RWPE2 (cell line): ENCODE measurements at regions not wholly inside any gene's neighbourhood (a gene's known extent, or its start where the extent isn't known, plus 50 kb on each side); places are given as distances from the start of the nearest gene placed in this dataset.

ENCODE experiments used
- ATAC-seq: fragments of 200-7000 bp; cut with Tn5 transposase; 3 replicates; pipeline ENCODE4 v1.9.1; 2021; ENCODE audit warnings: low read depth
- DNase-seq: peaks from one replicate; pipeline ENCODE4 v3.0.0-alpha.2; 2020; ENCODE audit warnings: low spot score
- H3K27ac ChIP-seq: fragments of 450-650 bp; 2 replicates; pipeline ENCODE4 v1.5.1; 2017; ENCODE audit warnings: mild to moderate bottlenecking; ENCODE audit not compliant: poor library complexity, severe bottlenecking
- H3K27me3 ChIP-seq: fragments of 250-450 bp; sonication (Bioruptor Pico); 2 replicates; pipeline ENCODE4 v1.5.1; 2021; ENCODE audit warnings: mild to moderate bottlenecking, moderate library complexity; ENCODE audit not compliant: insufficient read depth, poor library complexity, severe bottlenecking
- H3K36me3 ChIP-seq: fragments of 250-450 bp; sonication (Bioruptor Pico); 2 replicates; pipeline ENCODE4 v1.5.1; 2020; ENCODE audit warnings: low read depth, mild to moderate bottlenecking, moderate library complexity
- H3K4me1 ChIP-seq: fragments of 250-450 bp; sonication (Bioruptor Pico); 2 replicates; pipeline ENCODE4 v1.5.1; 2021; ENCODE audit warnings: mild to moderate bottlenecking, moderate library complexity; ENCODE audit not compliant: insufficient read depth, poor library complexity, severe bottlenecking
- H3K4me3 ChIP-seq: fragments of 250-450 bp; sonication (Bioruptor Pico); 2 replicates; pipeline ENCODE4 v1.5.1; 2021; ENCODE audit warnings: mild to moderate bottlenecking, moderate library complexity; ENCODE audit not compliant: severe bottlenecking
- H3K9me3 ChIP-seq: fragments of 250-450 bp; sonication (Bioruptor Pico); 2 replicates; pipeline ENCODE4 v1.5.1; 2021; ENCODE audit warnings: mild to moderate bottlenecking, moderate library complexity; ENCODE audit not compliant: severe bottlenecking
- TF ChIP-seq, protein P1 (sequence below): fragments of 450-650 bp; IDR thresholded peaks from one replicate; pipeline ENCODE4 v1.5.1; 2017; ENCODE audit warnings: mild to moderate bottlenecking, moderate library complexity; ENCODE audit not compliant: poor library complexity, severe bottlenecking

DNA sequence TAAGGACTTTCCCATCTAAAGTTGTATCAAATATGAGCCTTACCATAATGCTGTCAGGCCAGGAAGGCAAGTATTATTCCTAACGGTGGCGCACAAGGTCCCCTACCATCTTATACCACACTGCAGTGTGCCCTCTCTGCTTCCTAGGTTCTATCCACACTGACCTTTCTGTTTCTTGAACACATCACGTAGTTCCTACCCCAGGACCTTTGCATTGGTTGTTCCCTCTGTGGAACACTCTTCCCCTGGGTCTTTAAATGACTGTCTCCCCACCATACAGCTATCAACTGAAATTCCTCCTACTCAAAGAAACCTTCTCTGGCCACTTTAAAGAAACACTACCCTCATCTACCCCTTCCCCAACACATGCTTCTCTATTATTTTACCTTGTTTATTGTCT is 104.5 kb upstream of the SPACA1 start:
- Histone ChIP-seq H3K9me3 (no peaks in the 10 kb centered on the region), H3K27ac (no peak overlapping the region), H3K4me3 (no peak overlapping the region), H3K4me1 (peaks cover 24% of the 10 kb centered on the region), H3K27me3 (no peaks in the 10 kb centered on the region), H3K36me3 (no peaks in the 10 kb centered on the region)
- TF ChIP-seq, protein P1, sequence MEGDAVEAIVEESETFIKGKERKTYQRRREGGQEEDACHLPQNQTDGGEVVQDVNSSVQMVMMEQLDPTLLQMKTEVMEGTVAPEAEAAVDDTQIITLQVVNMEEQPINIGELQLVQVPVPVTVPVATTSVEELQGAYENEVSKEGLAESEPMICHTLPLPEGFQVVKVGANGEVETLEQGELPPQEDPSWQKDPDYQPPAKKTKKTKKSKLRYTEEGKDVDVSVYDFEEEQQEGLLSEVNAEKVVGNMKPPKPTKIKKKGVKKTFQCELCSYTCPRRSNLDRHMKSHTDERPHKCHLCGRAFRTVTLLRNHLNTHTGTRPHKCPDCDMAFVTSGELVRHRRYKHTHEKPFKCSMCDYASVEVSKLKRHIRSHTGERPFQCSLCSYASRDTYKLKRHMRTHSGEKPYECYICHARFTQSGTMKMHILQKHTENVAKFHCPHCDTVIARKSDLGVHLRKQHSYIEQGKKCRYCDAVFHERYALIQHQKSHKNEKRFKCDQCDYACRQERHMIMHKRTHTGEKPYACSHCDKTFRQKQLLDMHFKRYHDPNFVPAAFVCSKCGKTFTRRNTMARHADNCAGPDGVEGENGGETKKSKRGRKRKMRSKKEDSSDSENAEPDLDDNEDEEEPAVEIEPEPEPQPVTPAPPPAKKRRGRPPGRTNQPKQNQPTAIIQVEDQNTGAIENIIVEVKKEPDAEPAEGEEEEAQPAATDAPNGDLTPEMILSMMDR: no peak
- DNase-seq (no peak), ATAC-seq (no peak)

DNA sequence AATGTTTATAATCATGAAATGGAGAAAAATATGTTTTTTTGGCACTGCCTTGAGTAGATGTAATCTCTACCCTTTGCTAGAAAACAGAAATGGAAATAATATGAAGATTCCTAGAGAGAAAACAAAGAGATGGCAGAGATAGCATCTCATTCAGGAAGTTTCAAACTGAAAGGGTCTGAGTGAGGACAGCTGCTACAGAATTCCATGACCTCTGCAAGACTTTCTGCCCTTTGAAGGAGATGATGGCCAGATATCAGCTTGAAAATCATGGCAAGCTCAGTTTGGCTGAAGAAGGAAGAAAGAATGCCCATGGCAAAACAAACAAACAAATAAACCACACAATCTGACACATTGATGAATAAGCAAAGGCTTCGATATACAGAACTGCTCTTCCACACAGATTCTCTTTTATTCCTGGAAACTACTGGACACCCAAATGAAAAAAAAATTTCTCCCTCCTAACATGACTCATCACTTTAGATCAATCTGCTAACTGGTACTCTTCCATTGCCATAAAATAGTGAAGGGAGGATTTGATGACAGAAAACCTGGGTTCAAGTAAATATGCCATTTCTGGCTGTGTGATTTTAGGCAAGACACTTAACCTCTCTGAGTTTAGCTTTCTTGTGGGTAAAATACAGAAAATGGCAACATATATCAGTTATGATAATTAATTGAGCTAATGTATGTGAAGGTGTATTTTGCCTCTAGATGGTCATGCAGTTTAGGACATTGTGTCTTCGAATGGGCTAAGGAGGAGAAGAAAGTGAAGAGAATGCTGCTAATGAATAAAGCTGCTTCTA is 105.9 kb upstream of the SPACA1 start:
- Histone ChIP-seq H3K9me3 (no peaks in the 10 kb centered on the region), H3K27ac (no peak overlapping the region), H3K4me1 (peaks cover 24% of the 10 kb centered on the region), H3K27me3 (no peaks in the 10 kb centered on the region), H3K36me3 (no peaks in the 10 kb centered on the region), H3K4me3 (no peak overlapping the region)
- TF ChIP-seq, protein P1: no peak
- DNase-seq: no peak
- ATAC-seq: no peak

DNA sequence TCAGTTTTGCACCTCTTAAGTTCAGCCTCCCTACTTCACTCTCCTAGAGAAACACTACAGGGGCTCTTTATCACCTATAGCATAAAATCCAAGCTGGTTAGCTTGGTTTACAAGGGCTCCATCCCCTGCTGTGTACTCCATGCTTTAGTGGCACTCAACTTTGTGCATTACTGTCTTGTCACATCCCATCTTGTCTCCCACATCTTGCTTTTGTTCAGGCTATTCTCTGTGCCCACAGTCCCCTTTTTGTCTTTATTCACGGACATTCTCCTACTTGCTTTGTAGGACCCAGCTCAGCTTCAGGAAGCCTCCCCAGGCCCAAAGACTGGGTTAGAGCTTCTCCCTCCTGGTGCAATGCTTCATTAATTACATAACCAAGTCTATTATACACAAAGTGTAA is 107.9 kb upstream of the SPACA1 start:
- Histone ChIP-seq H3K4me1 (peaks cover 6% of the 10 kb centered on the region), H3K4me3 (no peak overlapping the region), H3K27ac (no peak overlapping the region), H3K27me3 (no peaks in the 10 kb centered on the region), H3K9me3 (no peaks in the 10 kb centered on the region), H3K36me3 (no peaks in the 10 kb centered on the region)
- TF ChIP-seq, protein P1: no peak
- ATAC-seq (no peak), DNase-seq (no peak)

DNA sequence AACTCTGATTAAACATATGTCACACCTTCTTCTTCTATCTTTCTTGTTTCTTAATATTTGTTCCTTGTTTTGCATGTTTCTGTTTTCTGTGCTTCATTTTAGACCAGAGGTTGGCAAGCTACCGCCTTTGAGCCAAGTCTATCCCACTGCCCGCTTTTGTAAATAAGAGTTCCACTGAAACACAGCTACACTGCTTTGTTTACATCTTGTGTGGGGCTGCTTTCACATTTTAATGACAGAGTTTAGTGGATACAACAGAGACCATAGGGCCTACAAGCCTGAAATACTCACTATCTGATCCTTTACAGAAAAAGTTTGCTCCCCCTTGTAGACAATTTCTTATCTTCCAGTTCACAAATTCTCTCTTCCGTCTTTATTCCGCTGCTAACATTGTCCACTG is 109.4 kb upstream of the SPACA1 start:
- H3K9me3 ChIP-seq: no peaks in the 10 kb centered on the region
- no peaks in the 10 kb centered on the region for H3K4me1 ChIP-seq
- TF ChIP-seq, protein P1: no peak
- DNase-seq (no peak), ATAC-seq (no peak)
- H3K4me3 ChIP-seq: no peak overlapping the region
- no peaks in the 10 kb centered on the region for H3K27me3 ChIP-seq
- no peak overlapping the region for H3K27ac ChIP-seq
- no peaks in the 10 kb centered on the region for H3K36me3 ChIP-seq

DNA sequence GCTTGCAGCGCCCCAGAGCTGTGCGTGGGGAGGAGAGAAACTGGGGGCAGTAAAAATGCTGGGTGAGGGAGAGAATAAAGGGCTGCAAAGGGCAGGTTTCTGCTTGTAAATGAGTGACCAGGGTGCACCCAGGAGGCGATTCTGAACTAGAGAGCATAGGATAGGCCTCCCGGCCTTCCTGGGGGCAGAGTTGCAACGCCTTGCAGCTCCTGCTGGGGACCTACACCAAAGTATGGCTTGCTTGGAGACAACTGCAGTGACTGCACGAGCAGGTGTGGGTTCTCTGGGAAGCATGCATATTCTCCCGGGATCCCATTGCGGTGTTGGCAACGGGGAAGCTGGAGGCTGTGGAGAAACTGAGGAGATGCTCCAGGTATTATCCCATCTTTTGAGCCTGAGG is 111.6 kb upstream of the SPACA1 start:
- no peaks in the 10 kb centered on the region for H3K4me1 ChIP-seq
- DNase-seq (no peak), ATAC-seq (no peak)
- no peaks in the 10 kb centered on the region for H3K27me3 ChIP-seq
- H3K27ac ChIP-seq: no peak overlapping the region
- TF ChIP-seq, protein P1: no peak
- no peaks in the 10 kb centered on the region for H3K9me3 ChIP-seq
- H3K36me3 ChIP-seq: no peaks in the 10 kb centered on the region
- H3K4me3 ChIP-seq: no peak overlapping the region
